A549 (cell line): ENCODE measurements at regions not wholly inside any gene's neighbourhood (a gene's known extent, or its start where the extent isn't known, plus 50 kb on each side); places are given as distances from the start of the nearest gene placed in this dataset.
A peak's percentile ranks its signal among the peaks of the same experiment; 100 is the strongest.

Experiments used
- ATAC-seq, 2 experiments: fragments of 200-7000 bp in 1 of 2; fragments of >200 bp in 1 of 2; cut with Nextera tagmentation in 1 of 2; cut with Tn5 transposase in 1 of 2; 3 replicates each; pipeline versions ENCODE4 v1.8.0 to v1.9.1; 2018 to 2020; ENCODE audit warnings: mild to moderate bottlenecking in 1 of 2, moderate library complexity in 1 of 2
- CTCF ChIA-PET: fragments of 300-600 bp; sonication (Branson Sonifier 250); formaldehyde crosslinking; extraction: SDS; loops from one replicate; lab custom pipeline; 2021; ENCODE audit warnings: antibody characterized with exemption, inconsistent platforms; lab: Yijun Ruan, JAX
- POLR2A ChIA-PET: fragments of 350-600 bp; formaldehyde crosslinking; extraction: SDS; loops from one replicate; lab custom pipeline; 2021; ENCODE audit warnings: antibody characterized with exemption, inconsistent platforms; lab: Yijun Ruan, JAX
- DNase-seq, 2 experiments: peaks; one replicate each; pipeline versions ENCODE4 v3.0.0 to v3.0.0-alpha.2; 2011 to 2016; ENCODE audit warnings: low read depth in 1 of 2, low spot score in 1 of 2
- FAIRE-seq: peaks from 2 replicates; lab custom pipeline; 2011; peaks lifted over from hg19 to GRCh38; lab: Jason Lieb, UNC
- H3K27ac ChIP-seq, 2 experiments: fragments of >200 bp; sonication (Bioruptor Twin); formaldehyde crosslinking; 3 replicates each; pipeline ENCODE4 v1.5.1; 2016 to 2017
- H3K4me1 ChIP-seq: fragments of >200 bp; sonication (Bioruptor Twin); formaldehyde crosslinking; 3 replicates; pipeline ENCODE4 v1.6.1; 2016
- H3K4me2 ChIP-seq: fragments of >200 bp; sonication (Bioruptor Twin); formaldehyde crosslinking; 3 replicates; pipeline ENCODE4 v1.6.1; 2016
- H3K4me3 ChIP-seq: fragments of >200 bp; sonication (Bioruptor Twin); formaldehyde crosslinking; 3 replicates; pipeline ENCODE4 v1.5.1; 2016
- H3K9me3 ChIP-seq: fragments of >200 bp; sonication (Bioruptor Twin); formaldehyde crosslinking; 3 replicates; pipeline ENCODE4 v1.6.1; 2016
- CBX2 ChIP-seq: fragments of 200-600 bp; sonication (generic); IDR thresholded peaks from 2 replicates; pipeline ENCODE4 v1.6.1; 2016; ENCODE audit warnings: low read depth, mild to moderate bottlenecking, borderline replicate concordance
- CHD2 ChIP-seq: fragments of 150-350 bp; IDR thresholded peaks from 2 replicates; pipeline ENCODE4 v1.6.1; 2014; ENCODE audit warnings: low read length; ENCODE audit not compliant: partially characterized antibody
- CHD4 ChIP-seq: fragments of 200-600 bp; sonication (generic); IDR thresholded peaks from 2 replicates; pipeline ENCODE4 v1.6.1; 2016; ENCODE audit warnings: antibody characterized with exemption, mild to moderate bottlenecking, borderline replicate concordance
- EHMT2 ChIP-seq: fragments of 200-600 bp; sonication (generic); IDR thresholded peaks from 2 replicates; pipeline ENCODE4 v1.6.1; 2016; ENCODE audit warnings: antibody characterized with exemption, low read depth, mild to moderate bottlenecking, moderate library complexity
- ESRRA ChIP-seq: fragments of 150-350 bp; IDR thresholded peaks from 2 replicates; pipeline ENCODE4 v1.6.1; 2014; ENCODE audit warnings: mild to moderate bottlenecking, low read length, borderline replicate concordance
- FOSB ChIP-seq: fragments of 250-450 bp; sonication (Bioruptor Pico); IDR thresholded peaks from 2 replicates; pipeline ENCODE4 v1.5.0; 2020; ENCODE audit warnings: mild to moderate bottlenecking, moderate library complexity
- GATA3 ChIP-seq: IDR thresholded peaks from 2 replicates; pipeline ENCODE4 v1.6.1; 2012; ENCODE audit warnings: borderline replicate concordance
- HDAC2 ChIP-seq: fragments of 200-600 bp; sonication (generic); IDR thresholded peaks from 2 replicates; pipeline ENCODE4 v1.6.1; 2016
- HOXA7 ChIP-seq: fragments of 250-450 bp; sonication (Bioruptor Pico); IDR thresholded peaks from 2 replicates; pipeline ENCODE4 v1.5.0; 2020; ENCODE audit warnings: mild to moderate bottlenecking, moderate library complexity
- HOXB13 ChIP-seq: fragments of 250-450 bp; sonication (Bioruptor Pico); IDR thresholded peaks from 2 replicates; pipeline ENCODE4 v1.5.0; 2020; ENCODE audit warnings: low read depth, mild to moderate bottlenecking, moderate library complexity
- HOXB5 ChIP-seq: fragments of 250-450 bp; sonication (Bioruptor Pico); IDR thresholded peaks from 2 replicates; pipeline ENCODE4 v1.5.0; 2020; ENCODE audit warnings: mild to moderate bottlenecking, moderate library complexity
- JUN ChIP-seq, 2 experiments: fragments of >200 bp; sonication (Bioruptor Twin); formaldehyde crosslinking; IDR thresholded peaks; 2 replicates in 1 of 2; 3 replicates in 1 of 2; pipeline ENCODE4 v1.6.1; 2016 to 2017
- KDM1A ChIP-seq: fragments of 200-600 bp; sonication (generic); IDR thresholded peaks from 2 replicates; pipeline ENCODE4 v1.6.1; 2016; ENCODE audit warnings: low read depth, mild to moderate bottlenecking
- KDM5A ChIP-seq: fragments of 200-600 bp; sonication (generic); IDR thresholded peaks from 2 replicates; pipeline ENCODE4 v1.6.1; 2016; ENCODE audit warnings: antibody characterized with exemption, mild to moderate bottlenecking
- MAFK ChIP-seq: fragments of 450-650 bp; IDR thresholded peaks from 2 replicates; pipeline ENCODE4 v1.6.1; 2014; ENCODE audit not compliant: partially characterized antibody
- MAZ ChIP-seq: fragments of 150-350 bp; IDR thresholded peaks from 2 replicates; pipeline ENCODE4 v1.6.1; 2014; ENCODE audit warnings: antibody characterized with exemption, low read depth, low read length, borderline replicate concordance
- PHF8 ChIP-seq: fragments of 200-600 bp; sonication (generic); IDR thresholded peaks from 2 replicates; pipeline ENCODE4 v1.6.1; 2016; ENCODE audit warnings: low read depth, mild to moderate bottlenecking, antibody characterized with exemption, moderate library complexity, borderline replicate concordance
- POLR2A ChIP-seq: IDR thresholded peaks from 2 replicates; pipeline ENCODE4 v1.6.1; 2012; ENCODE audit warnings: mild to moderate bottlenecking, low read length
- RAD21 ChIP-seq, 2 experiments: fragments of >200 bp in 1 of 2; sonication (Bioruptor Twin) in 1 of 2; formaldehyde crosslinking in 1 of 2; IDR thresholded peaks in 1 of 2; conservative IDR thresholded peaks in 1 of 2; 2 replicates in 1 of 2; 3 replicates in 1 of 2; pipeline ENCODE4 v1.6.1; 2012 to 2018; ENCODE audit warnings: inconsistent platforms in 1 of 2
- RARB ChIP-seq: fragments of 250-450 bp; sonication (Bioruptor Pico); IDR thresholded peaks from 2 replicates; pipeline ENCODE4 v1.8.0; 2021; ENCODE audit warnings: mild to moderate bottlenecking, moderate library complexity
- RFX5 ChIP-seq: fragments of 450-650 bp; IDR thresholded peaks from 2 replicates; pipeline ENCODE4 v1.7.1; 2014; ENCODE audit warnings: antibody characterized with exemption, mild to moderate bottlenecking, moderate library complexity
- SREBF2 ChIP-seq: fragments of 450-650 bp; IDR thresholded peaks from 2 replicates; pipeline ENCODE4 v1.6.1; 2014; ENCODE audit warnings: mild to moderate bottlenecking, moderate library complexity
- TP53 ChIP-seq: fragments of 250-450 bp; sonication (Bioruptor Pico); IDR thresholded peaks from 2 replicates; pipeline ENCODE4 v1.5.0; 2021; ENCODE audit warnings: mild to moderate bottlenecking, moderate library complexity
- ZC3H11A ChIP-seq: fragments of 450-650 bp; IDR thresholded peaks from 2 replicates; pipeline ENCODE4 v1.6.1; 2014; ENCODE audit warnings: antibody characterized with exemption, mild to moderate bottlenecking
- ZNF302 ChIP-seq: fragments of 250-450 bp; sonication (Bioruptor Pico); IDR thresholded peaks from 2 replicates; pipeline ENCODE4 v1.9.0; 2021; ENCODE audit warnings: inconsistent platforms, mild to moderate bottlenecking, moderate library complexity
- WGBS: methylation state at CpG from one replicate; pipeline ENCODE4 v1.1.6; 2017; ENCODE audit errors: missing lambda C conversion rate; 5-methylcytosine and 5-hydroxymethylcytosine counted together
- TF ChIP-seq, protein P1 (sequence below): IDR thresholded peaks from 2 replicates; pipeline ENCODE4 v1.6.1; 2012; ENCODE audit warnings: low read depth, borderline replicate concordance
- TF ChIP-seq, protein P2 (sequence below): IDR thresholded peaks from 2 replicates; pipeline ENCODE4 v1.6.1; 2012
- TF ChIP-seq, protein P3 (sequence below): fragments of >200 bp; sonication (Bioruptor Twin); formaldehyde crosslinking; IDR thresholded peaks from 2 replicates; pipeline ENCODE4 v1.6.1; 2016
- TF ChIP-seq, protein P4 (sequence below): fragments of >200 bp; sonication (Bioruptor Twin); formaldehyde crosslinking; IDR thresholded peaks from 3 replicates; pipeline ENCODE4 v1.5.1; 2016

DNA sequence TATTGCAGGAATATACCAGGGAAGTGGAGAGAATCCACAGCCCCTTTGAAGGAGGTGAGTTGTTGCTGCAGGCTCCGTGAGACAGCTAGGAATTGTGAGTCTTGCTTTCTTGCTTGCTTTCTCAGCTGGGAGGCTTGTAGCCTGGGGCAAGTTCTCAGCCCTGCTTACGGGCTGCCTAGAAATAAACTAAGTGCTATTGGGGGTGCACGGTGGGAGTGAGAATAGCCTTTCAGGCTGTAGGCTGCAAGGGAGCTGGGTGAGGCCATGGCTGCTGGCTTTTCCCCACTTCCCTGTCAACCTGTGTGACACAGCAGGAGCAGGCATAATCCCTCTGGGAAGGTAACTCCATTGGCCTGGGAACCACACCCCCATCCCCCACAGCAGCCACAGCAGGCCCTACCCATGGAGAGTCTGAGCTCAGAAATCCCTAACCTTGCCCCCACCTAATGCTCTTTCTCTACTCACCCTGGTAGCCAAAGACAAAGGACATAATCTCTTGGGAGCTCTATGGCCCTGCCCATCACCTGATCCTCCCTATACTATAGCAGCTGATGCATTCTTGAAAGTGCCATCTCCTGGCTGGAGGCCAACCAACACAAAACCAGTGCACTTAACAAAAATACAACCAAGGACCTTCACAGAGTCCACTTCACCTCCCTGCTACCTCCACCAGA is 113.0 kb downstream of the MMRN1 start:
- no peak for FAIRE-seq
- POLR2A ChIA-PET = no interaction called here
- CTCF ChIA-PET = no interaction called here
- no peaks in the 10 kb centered on the region for H3K4me1 ChIP-seq
- DNase-seq = no peak
- ATAC-seq = no peak
- H3K9me3 ChIP-seq = no peaks in the 10 kb centered on the region
- TF ChIP-seq ZNF302 = no peak
- TF ChIP-seq RARB (CRISPR knock-in tag) = no peak
- TF ChIP-seq CHD4 = no peak
- TF ChIP-seq HDAC2 = no peak
- TF ChIP-seq HOXB5 (CRISPR knock-in tag) = no peak
- no peak for TF ChIP-seq GATA3
- TF ChIP-seq, protein P1, sequence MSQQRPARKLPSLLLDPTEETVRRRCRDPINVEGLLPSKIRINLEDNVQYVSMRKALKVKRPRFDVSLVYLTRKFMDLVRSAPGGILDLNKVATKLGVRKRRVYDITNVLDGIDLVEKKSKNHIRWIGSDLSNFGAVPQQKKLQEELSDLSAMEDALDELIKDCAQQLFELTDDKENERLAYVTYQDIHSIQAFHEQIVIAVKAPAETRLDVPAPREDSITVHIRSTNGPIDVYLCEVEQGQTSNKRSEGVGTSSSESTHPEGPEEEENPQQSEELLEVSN = no peak
- TF ChIP-seq HOXA7 = no peak
- TF ChIP-seq, protein P2, sequence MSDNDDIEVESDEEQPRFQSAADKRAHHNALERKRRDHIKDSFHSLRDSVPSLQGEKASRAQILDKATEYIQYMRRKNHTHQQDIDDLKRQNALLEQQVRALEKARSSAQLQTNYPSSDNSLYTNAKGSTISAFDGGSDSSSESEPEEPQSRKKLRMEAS = no peak
- TF ChIP-seq ZC3H11A = no peak
- TF ChIP-seq TP53 = no peak
- no peak for TF ChIP-seq ESRRA
- TF ChIP-seq POLR2A = no peak
- no peak for TF ChIP-seq FOSB (CRISPR knock-in tag)
- TF ChIP-seq PHF8 = no peak
- TF ChIP-seq, protein P3, sequence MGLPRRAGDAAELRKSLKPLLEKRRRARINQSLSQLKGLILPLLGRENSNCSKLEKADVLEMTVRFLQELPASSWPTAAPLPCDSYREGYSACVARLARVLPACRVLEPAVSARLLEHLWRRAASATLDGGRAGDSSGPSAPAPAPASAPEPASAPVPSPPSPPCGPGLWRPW = no peak
- TF ChIP-seq HOXB13 (CRISPR knock-in tag) = no peak
- TF ChIP-seq CBX2 = no peak
- TF ChIP-seq JUN (IDR thresholded peaks at IDR 0.05) = no peak
- no peak overlapping the region for H3K4me3 ChIP-seq
- no peak overlapping the region for H3K27ac ChIP-seq
- no peak overlapping the region for H3K4me2 ChIP-seq
- WGBS = 17% methylated on average over 3 of the region's 3 CpGs

DNA sequence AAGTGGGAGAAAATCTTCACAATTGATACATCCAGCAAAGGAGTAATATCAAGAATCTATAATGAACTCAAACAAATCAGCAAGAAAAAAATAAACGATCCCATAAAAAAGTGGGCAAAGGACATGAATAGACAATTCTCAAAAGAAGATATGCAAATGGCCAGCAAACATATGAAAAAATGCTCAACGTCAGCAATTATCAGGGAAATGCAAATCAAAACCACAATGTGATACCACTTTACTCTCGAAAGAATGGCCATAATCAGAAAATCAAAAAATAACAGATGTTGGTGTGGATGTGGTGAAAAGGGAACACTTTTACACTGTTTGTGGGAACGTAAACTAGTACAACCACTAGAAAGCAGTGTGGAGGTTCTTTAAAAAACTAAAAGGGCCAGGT is 114.3 kb upstream of the CCSER1 start:
- H3K9me3 ChIP-seq = no peaks in the 10 kb centered on the region
- no peak overlapping the region for H3K27ac ChIP-seq
- 41% methylated on average over 4 of the region's 4 CpGs for WGBS
- ATAC-seq = no peak
- no peak for DNase-seq
- H3K4me1 ChIP-seq = no peaks in the 10 kb centered on the region
- ChIA-PET POLR2A (no interaction called here), CTCF (no interaction called here)
- H3K4me3 ChIP-seq = no peak overlapping the region
- TF ChIP-seq, protein P1 = no peak
- no peak for TF ChIP-seq ZNF302
- TF ChIP-seq, protein P4, sequence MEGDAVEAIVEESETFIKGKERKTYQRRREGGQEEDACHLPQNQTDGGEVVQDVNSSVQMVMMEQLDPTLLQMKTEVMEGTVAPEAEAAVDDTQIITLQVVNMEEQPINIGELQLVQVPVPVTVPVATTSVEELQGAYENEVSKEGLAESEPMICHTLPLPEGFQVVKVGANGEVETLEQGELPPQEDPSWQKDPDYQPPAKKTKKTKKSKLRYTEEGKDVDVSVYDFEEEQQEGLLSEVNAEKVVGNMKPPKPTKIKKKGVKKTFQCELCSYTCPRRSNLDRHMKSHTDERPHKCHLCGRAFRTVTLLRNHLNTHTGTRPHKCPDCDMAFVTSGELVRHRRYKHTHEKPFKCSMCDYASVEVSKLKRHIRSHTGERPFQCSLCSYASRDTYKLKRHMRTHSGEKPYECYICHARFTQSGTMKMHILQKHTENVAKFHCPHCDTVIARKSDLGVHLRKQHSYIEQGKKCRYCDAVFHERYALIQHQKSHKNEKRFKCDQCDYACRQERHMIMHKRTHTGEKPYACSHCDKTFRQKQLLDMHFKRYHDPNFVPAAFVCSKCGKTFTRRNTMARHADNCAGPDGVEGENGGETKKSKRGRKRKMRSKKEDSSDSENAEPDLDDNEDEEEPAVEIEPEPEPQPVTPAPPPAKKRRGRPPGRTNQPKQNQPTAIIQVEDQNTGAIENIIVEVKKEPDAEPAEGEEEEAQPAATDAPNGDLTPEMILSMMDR = no peak
- peak; percentile 48 for TF ChIP-seq MAFK
- TF ChIP-seq RAD21 (conservative IDR thresholded peaks at IDR 0.05 in 1 of 2, IDR thresholded peaks at IDR 0.05 in 1 of 2) = no peak
- FAIRE-seq = no peak
- no peak overlapping the region for H3K4me2 ChIP-seq

DNA sequence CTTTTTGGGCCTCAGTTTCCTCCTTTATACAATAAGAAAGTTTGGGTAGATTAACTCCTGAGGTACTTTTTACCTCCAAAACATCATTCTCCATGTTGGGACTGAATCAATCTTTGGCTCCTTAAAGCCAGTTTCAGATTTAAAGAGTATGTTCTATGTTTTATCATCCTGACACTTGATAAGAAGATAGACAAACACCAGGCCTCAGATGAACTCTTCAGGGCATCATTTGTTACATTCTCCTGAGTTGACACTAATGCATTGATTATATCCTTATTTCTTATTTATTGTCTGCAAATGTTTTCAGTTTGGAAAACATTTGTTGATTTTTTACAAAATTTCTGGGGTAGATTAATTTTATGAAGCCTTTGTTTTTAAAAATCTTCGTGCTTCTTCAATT is 102.7 kb upstream of the CCSER1 start:
- no peak overlapping the region for H3K4me2 ChIP-seq
- no peaks in the 10 kb centered on the region for H3K4me1 ChIP-seq
- H3K4me3 ChIP-seq = no peak overlapping the region
- H3K9me3 ChIP-seq = no peaks in the 10 kb centered on the region
- DNase-seq = no peak
- TF ChIP-seq RFX5 = no peak
- no peak for TF ChIP-seq HOXA7
- no peak for TF ChIP-seq KDM5A
- no peak for TF ChIP-seq FOSB (CRISPR knock-in tag)
- no peak for TF ChIP-seq CHD2
- TF ChIP-seq, protein P1 = no peak
- no peak for TF ChIP-seq RARB (CRISPR knock-in tag)
- TF ChIP-seq KDM1A = no peak
- TF ChIP-seq MAZ = no peak
- no peak for TF ChIP-seq SREBF2
- no peak for TF ChIP-seq EHMT2
- WGBS = 0% methylated on average over 1 of the region's 1 CpG
- no peak overlapping the region for H3K27ac ChIP-seq
- POLR2A ChIA-PET = no interaction called here
- CTCF ChIA-PET = no interaction called here
- FAIRE-seq = no peak
- ATAC-seq = no peak
